Kidney epithelial cell (primary cell): ENCODE measurements at regions not wholly inside any gene's neighbourhood (a gene's known extent, or its start where the extent isn't known, plus 50 kb on each side); places are given as distances from the start of the nearest gene placed in this dataset.

Experiments used
- DNase-seq: peaks from one replicate; pipeline ENCODE4 v3.0.0-alpha.2; 2010; ENCODE audit warnings: low read depth
- H3K27me3 ChIP-seq: 2 replicates; pipeline ENCODE4 v1.6.0; 2011; ENCODE audit warnings: low read length; ENCODE audit not compliant: control insufficient read depth, insufficient read depth
- H3K36me3 ChIP-seq: 2 replicates; pipeline ENCODE4 v1.5.1; 2011; ENCODE audit warnings: low read length; ENCODE audit not compliant: control insufficient read depth, insufficient read depth
- H3K4me3 ChIP-seq: 2 replicates; pipeline ENCODE4 v1.5.1; 2011; ENCODE audit warnings: low read depth, mild to moderate bottlenecking, control low read depth, low read length
- TF ChIP-seq, protein P1 (sequence below): IDR thresholded peaks from 2 replicates; pipeline ENCODE4 v1.5.1; 2011; ENCODE audit warnings: mild to moderate bottlenecking, moderate library complexity, low read length, control low read depth, inconsistent platforms; ENCODE audit not compliant: insufficient read depth, poor library complexity, severe bottlenecking

GRCh38 chr5:156232251-156232869, 94.6 kb upstream of the SGCD start:
- TF ChIP-seq, protein P1, sequence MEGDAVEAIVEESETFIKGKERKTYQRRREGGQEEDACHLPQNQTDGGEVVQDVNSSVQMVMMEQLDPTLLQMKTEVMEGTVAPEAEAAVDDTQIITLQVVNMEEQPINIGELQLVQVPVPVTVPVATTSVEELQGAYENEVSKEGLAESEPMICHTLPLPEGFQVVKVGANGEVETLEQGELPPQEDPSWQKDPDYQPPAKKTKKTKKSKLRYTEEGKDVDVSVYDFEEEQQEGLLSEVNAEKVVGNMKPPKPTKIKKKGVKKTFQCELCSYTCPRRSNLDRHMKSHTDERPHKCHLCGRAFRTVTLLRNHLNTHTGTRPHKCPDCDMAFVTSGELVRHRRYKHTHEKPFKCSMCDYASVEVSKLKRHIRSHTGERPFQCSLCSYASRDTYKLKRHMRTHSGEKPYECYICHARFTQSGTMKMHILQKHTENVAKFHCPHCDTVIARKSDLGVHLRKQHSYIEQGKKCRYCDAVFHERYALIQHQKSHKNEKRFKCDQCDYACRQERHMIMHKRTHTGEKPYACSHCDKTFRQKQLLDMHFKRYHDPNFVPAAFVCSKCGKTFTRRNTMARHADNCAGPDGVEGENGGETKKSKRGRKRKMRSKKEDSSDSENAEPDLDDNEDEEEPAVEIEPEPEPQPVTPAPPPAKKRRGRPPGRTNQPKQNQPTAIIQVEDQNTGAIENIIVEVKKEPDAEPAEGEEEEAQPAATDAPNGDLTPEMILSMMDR, result no peak
- no peak for DNase-seq
- no peaks in the 10 kb centered on the region for H3K27me3 ChIP-seq
- no peaks in the 10 kb centered on the region for H3K36me3 ChIP-seq
- H3K4me3 ChIP-seq, result no peak overlapping the region

- H3K36me3 ChIP-seq, result no peaks in the 10 kb centered on the region
- TF ChIP-seq, protein P1, result no peak
- H3K27me3 ChIP-seq, result no peaks in the 10 kb centered on the region
These were observed 89.6 kb upstream of the SGCD start for GRCh38 chr5:156237361-156237760.

GRCh38 chr5:156239800-156240199, 87.2 kb upstream of the SGCD start:
- DNase-seq, result no peak
- H3K27me3 ChIP-seq, result no peaks in the 10 kb centered on the region
- H3K36me3 ChIP-seq, result no peaks in the 10 kb centered on the region
- no peak overlapping the region for H3K4me3 ChIP-seq
- TF ChIP-seq, protein P1, result no peak

More at GRCh38 chr5:156237361-156237760, 89.6 kb upstream of the SGCD start:
- no peak for DNase-seq
- H3K4me3 ChIP-seq, result no peak overlapping the region

DNA sequence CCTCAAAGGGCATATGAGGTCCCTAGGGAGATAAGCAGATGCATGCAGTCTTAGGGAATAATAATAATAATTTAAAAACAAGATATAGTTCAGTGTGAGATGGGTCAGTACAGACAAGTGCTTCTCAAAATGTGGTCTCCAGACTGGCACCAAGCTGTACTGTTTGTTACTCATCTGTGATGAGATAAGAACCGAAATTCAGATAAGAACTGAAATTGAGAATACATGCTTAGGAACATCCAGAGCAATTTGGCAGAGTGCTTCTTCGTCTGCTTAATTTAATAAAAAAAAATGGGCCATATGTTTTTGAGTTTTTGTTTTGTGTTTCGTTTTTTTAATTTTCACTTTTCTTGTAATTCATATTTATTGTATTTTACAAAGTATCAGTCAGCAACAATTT, 86.5 kb upstream of the SGCD start:
- Histone ChIP-seq H3K27me3 (no peaks in the 10 kb centered on the region), H3K4me3 (no peak overlapping the region), H3K36me3 (no peaks in the 10 kb centered on the region)
- DNase-seq, result no peak
- TF ChIP-seq, protein P1, result no peak

- Histone ChIP-seq H3K36me3 (no peaks in the 10 kb centered on the region), H3K4me3 (no peak overlapping the region), H3K27me3 (no peaks in the 10 kb centered on the region)
- no peak for DNase-seq
- TF ChIP-seq, protein P1, result no peak
These were observed 85.7 kb upstream of the SGCD start for GRCh38 chr5:156241266-156241665.

GRCh38 chr5:156245895-156246294, 81.1 kb upstream of the SGCD start:
- TF ChIP-seq, protein P1, result no peak
- no peak for DNase-seq
- Histone ChIP-seq H3K4me3 (no peak overlapping the region), H3K27me3 (no peaks in the 10 kb centered on the region), H3K36me3 (no peaks in the 10 kb centered on the region)
